Osteocyte (in vitro differentiated cells): ENCODE measurements at regions not wholly inside any gene's neighbourhood (a gene's known extent, or its start where the extent isn't known, plus 50 kb on each side); places are given as distances from the start of the nearest gene placed in this dataset.

Experiments
- DNase-seq: peaks from one replicate; pipeline ENCODE4 v3.0.0; 2021; ENCODE audit warnings: mixed read lengths; ENCODE audit not compliant: unreplicated experiment; ENCODE audit errors: extremely low spot score
- H3K27ac Mint-ChIP-seq: one replicate; pipeline ENCODE4 v1.8.0; 2021; ENCODE audit warnings: mild to moderate bottlenecking, mixed read lengths; ENCODE audit not compliant: unreplicated experiment
- H3K27me3 Mint-ChIP-seq: one replicate; pipeline ENCODE4 v1.8.0; 2021; ENCODE audit warnings: mixed read lengths; ENCODE audit not compliant: unreplicated experiment
- H3K36me3 Mint-ChIP-seq: one replicate; pipeline ENCODE4 v1.8.0; 2021; ENCODE audit warnings: mixed read lengths; ENCODE audit not compliant: unreplicated experiment
- H3K4me1 Mint-ChIP-seq: one replicate; pipeline ENCODE4 v1.8.0; 2021; ENCODE audit warnings: mixed read lengths; ENCODE audit not compliant: unreplicated experiment
- H3K4me3 Mint-ChIP-seq: one replicate; pipeline ENCODE4 v1.8.0; 2021; ENCODE audit warnings: mild to moderate bottlenecking, moderate library complexity, mixed read lengths; ENCODE audit not compliant: unreplicated experiment
- H3K9me3 Mint-ChIP-seq: one replicate; pipeline ENCODE4 v1.8.0; 2021; ENCODE audit warnings: mixed read lengths; ENCODE audit not compliant: unreplicated experiment
- CTCF ChIP-seq: fragments of 200-600 bp; sonication (generic); IDR thresholded peaks from 2 replicates; pipeline ENCODE4 v1.5.0; 2021; ENCODE audit warnings: antibody characterized with exemption, mild to moderate bottlenecking, moderate library complexity

GRCh38 chr2:2875831-2876230 is 501.8 kb downstream of the EIPR1 start:
- no peak for TF ChIP-seq CTCF
- Mint-ChIP-seq H3K27me3 (no peaks in the 10 kb centered on the region), H3K4me3 (no peak overlapping the region), H3K4me1 (no peaks in the 10 kb centered on the region), H3K27ac (no peak overlapping the region), H3K9me3 (peaks cover 9% of the 10 kb centered on the region), H3K36me3 (no peaks in the 10 kb centered on the region)
- no peak for DNase-seq

GRCh38 chr2:2875296-2875695 is 502.3 kb downstream of the EIPR1 start:
- Mint-ChIP-seq H3K9me3 (peaks cover 5% of the 10 kb centered on the region), H3K27me3 (no peaks in the 10 kb centered on the region), H3K4me1 (no peaks in the 10 kb centered on the region), H3K27ac (no peak overlapping the region), H3K4me3 (no peak overlapping the region), H3K36me3 (no peaks in the 10 kb centered on the region)
- no peak for TF ChIP-seq CTCF
- DNase-seq, result no peak

GRCh38 chr2:2874805-2875204 is 502.8 kb downstream of the EIPR1 start:
- TF ChIP-seq CTCF, result no peak
- DNase-seq, result no peak
- no peak overlapping the region for H3K27ac Mint-ChIP-seq
- H3K27me3 Mint-ChIP-seq, result no peaks in the 10 kb centered on the region
- no peaks in the 10 kb centered on the region for H3K4me1 Mint-ChIP-seq
- peaks cover 5% of the 10 kb centered on the region for H3K9me3 Mint-ChIP-seq
- no peak overlapping the region for H3K4me3 Mint-ChIP-seq
- H3K36me3 Mint-ChIP-seq, result no peaks in the 10 kb centered on the region

GRCh38 chr2:2874341-2874740 is 503.3 kb downstream of the EIPR1 start:
- H3K4me1 Mint-ChIP-seq, result no peaks in the 10 kb centered on the region
- TF ChIP-seq CTCF, result no peak
- no peak overlapping the region for H3K27ac Mint-ChIP-seq
- H3K36me3 Mint-ChIP-seq, result no peaks in the 10 kb centered on the region
- no peaks in the 10 kb centered on the region for H3K27me3 Mint-ChIP-seq
- H3K4me3 Mint-ChIP-seq, result no peak overlapping the region
- no peak for DNase-seq
- H3K9me3 Mint-ChIP-seq, result peaks cover 5% of the 10 kb centered on the region

- H3K27me3 Mint-ChIP-seq, result no peaks in the 10 kb centered on the region
- DNase-seq, result no peak
- H3K36me3 Mint-ChIP-seq, result no peaks in the 10 kb centered on the region
- no peak for TF ChIP-seq CTCF
- H3K4me1 Mint-ChIP-seq, result no peaks in the 10 kb centered on the region
- no peak overlapping the region for H3K4me3 Mint-ChIP-seq
- peaks cover 5% of the 10 kb centered on the region for H3K9me3 Mint-ChIP-seq
- no peak overlapping the region for H3K27ac Mint-ChIP-seq
Measured at GRCh38 chr2:2873450-2873811, 504.2 kb downstream of the EIPR1 start.
